HG03457 (cell line): ENCODE measurements at regions not wholly inside any gene's neighbourhood (a gene's known extent, or its start where the extent isn't known, plus 50 kb on each side); places are given as distances from the start of the nearest gene placed in this dataset.
"Not testable (repeated sequence)": the region's sequence is repeated elsewhere in the genome, so short reads cannot be mapped to it uniquely, and the experiment has no call there.

ENCODE experiments used
- ATAC-seq: cut with Tn5 transposase; IDR thresholded peaks from one replicate; pipeline ENCODE4 v1.9.1; 2021; ENCODE audit warnings: moderate number of reproducible peaks; ENCODE audit not compliant: unreplicated experiment

GRCh38 chr5:96175090-96175489 lies 213.4 kb upstream of the ELL2 start:
- ATAC-seq = no peak

GRCh38 chr5:96173366-96173765 lies 211.7 kb upstream of the ELL2 start:
- ATAC-seq = no peak

- no peak for ATAC-seq
Measured at GRCh38 chr5:96172436-96172835, 210.8 kb upstream of the ELL2 start.

GRCh38 chr5:96171973-96172372 lies 210.3 kb upstream of the ELL2 start:
- not testable (repeated sequence) for ATAC-seq

- not testable (repeated sequence) for ATAC-seq
Measured at GRCh38 chr5:96170481-96171125, 209.0 kb upstream of the ELL2 start.

- not testable (repeated sequence) for ATAC-seq
Measured at GRCh38 chr5:96168833-96169232, 207.2 kb upstream of the ELL2 start.

GRCh38 chr5:96159043-96159442 lies 197.4 kb upstream of the ELL2 start:
- no peak for ATAC-seq

- ATAC-seq = no peak
Measured at GRCh38 chr5:96157841-96158291, 196.2 kb upstream of the ELL2 start.

GRCh38 chr5:96157077-96157780 lies 195.6 kb upstream of the ELL2 start:
- ATAC-seq = no peak

GRCh38 chr5:96155147-96155546 lies 193.5 kb upstream of the ELL2 start:
- no peak for ATAC-seq

- ATAC-seq = no peak
Measured at GRCh38 chr5:96151891-96152290, 190.2 kb upstream of the ELL2 start.

- ATAC-seq = no peak
Measured at GRCh38 chr5:96150007-96150406, 188.4 kb upstream of the ELL2 start.

- no peak for ATAC-seq
Measured at GRCh38 chr5:96149546-96149945, 187.9 kb upstream of the ELL2 start.

- ATAC-seq = no peak
Measured at GRCh38 chr5:96149021-96149420, 187.4 kb upstream of the ELL2 start.

GRCh38 chr5:96148376-96148775 lies 186.7 kb upstream of the ELL2 start:
- no peak for ATAC-seq

- no peak for ATAC-seq
Measured at GRCh38 chr5:96147866-96148265, 186.2 kb upstream of the ELL2 start.

GRCh38 chr5:96146675-96147074 lies 185.0 kb upstream of the ELL2 start:
- peak; percentile 63 for ATAC-seq

GRCh38 chr5:96144289-96144688 lies 182.6 kb upstream of the ELL2 start:
- no peak for ATAC-seq

- ATAC-seq = no peak
Measured at GRCh38 chr5:96143450-96143849, 181.8 kb upstream of the ELL2 start.

- ATAC-seq = no peak
Measured at GRCh38 chr5:96142786-96143434, 181.3 kb upstream of the ELL2 start.

- no peak for ATAC-seq
Measured at GRCh38 chr5:96142184-96142781, 180.6 kb upstream of the ELL2 start.

GRCh38 chr5:96141749-96142148 lies 180.1 kb upstream of the ELL2 start:
- ATAC-seq = no peak
